Neural cell (in vitro differentiated cells): ENCODE measurements at regions not wholly inside any gene's neighbourhood (a gene's known extent, or its start where the extent isn't known, plus 50 kb on each side); places are given as distances from the start of the nearest gene placed in this dataset.
"Not testable (repeated sequence)": the region's sequence is repeated elsewhere in the genome, so short reads cannot be mapped to it uniquely, and the experiment has no call there.

Source experiments
- H2AFZ ChIP-seq: fragments of 200-600, 300-800 bp; sonication (generic), shearing (Covaris generic); 2 replicates; pipeline ENCODE4 v1.6.0; 2014; ENCODE audit warnings: low read depth, mild to moderate bottlenecking, antibody characterized with exemption, low read length, moderate library complexity
- H3F3A ChIP-seq: fragments of 200-600 bp; shearing (Covaris generic); 2 replicates; pipeline ENCODE4 v1.6.1; 2016; ENCODE audit warnings: mild to moderate bottlenecking, moderate library complexity, mixed read lengths, antibody characterized with exemption, low read length; ENCODE audit not compliant: insufficient read depth, poor library complexity, severe bottlenecking
- H3K27ac ChIP-seq: fragments of 200-600, 300-800 bp; sonication (generic), shearing (Covaris generic); 2 replicates; pipeline ENCODE4 v1.5.1; 2014; ENCODE audit warnings: mild to moderate bottlenecking, low read length, moderate library complexity
- H3K27me3 ChIP-seq: fragments of 300-800, 200-600 bp; sonication (generic), shearing (Covaris generic); 2 replicates; pipeline ENCODE4 v1.6.0; 2014; ENCODE audit warnings: mild to moderate bottlenecking, low read depth, low read length, moderate library complexity; ENCODE audit not compliant: insufficient read depth
- H3K36me3 ChIP-seq: fragments of 300-800, 200-600 bp; sonication (generic), shearing (Covaris generic); 2 replicates; pipeline ENCODE4 v1.5.1; 2014; ENCODE audit warnings: mild to moderate bottlenecking, antibody characterized with exemption, low read length, moderate library complexity; ENCODE audit not compliant: insufficient read depth
- H3K4me2 ChIP-seq: fragments of 300-800, 200-600 bp; sonication (generic), shearing (Covaris generic); 2 replicates; pipeline ENCODE4 v1.6.0; 2014; ENCODE audit warnings: mild to moderate bottlenecking, low read length
- H3K4me3 ChIP-seq: fragments of 300-800, 200-600 bp; sonication (generic), shearing (Covaris generic); 2 replicates; pipeline ENCODE4 v1.5.1; 2014; ENCODE audit warnings: mild to moderate bottlenecking, low read length, moderate library complexity
- H3K79me2 ChIP-seq: fragments of 200-600 bp; shearing (Covaris generic); replicated peaks from 2 replicates; pipeline ENCODE4 v1.6.0; 2014; ENCODE audit warnings: mild to moderate bottlenecking, low read length, moderate library complexity; ENCODE audit not compliant: insufficient read depth
- H3K9ac ChIP-seq: fragments of 300-800, 200-600 bp; sonication (generic), shearing (Covaris generic); 2 replicates; pipeline ENCODE4 v1.6.1; 2016; ENCODE audit warnings: mild to moderate bottlenecking, low read length, mixed read lengths
- H3K9me2 ChIP-seq: fragments of 200-600 bp; shearing (Covaris generic); 2 replicates; pipeline ENCODE4 v1.6.1; 2016; ENCODE audit warnings: mild to moderate bottlenecking, low read length, mixed read lengths; ENCODE audit not compliant: insufficient read depth
- H3K9me3 ChIP-seq: fragments of 200-600, 300-800 bp; sonication (generic), shearing (Covaris generic); 2 replicates; pipeline ENCODE4 v1.6.1; 2016; ENCODE audit warnings: mild to moderate bottlenecking, mixed run types, low read length, moderate library complexity, mixed read lengths
- H4K20me1 ChIP-seq: fragments of 200-600 bp; shearing (Covaris generic); 2 replicates; pipeline ENCODE4 v1.6.1; 2016; ENCODE audit warnings: mild to moderate bottlenecking, mixed run types; ENCODE audit not compliant: insufficient read depth
- EP300 ChIP-seq: fragments of 450-650 bp; conservative IDR thresholded peaks from 2 replicates; pipeline ENCODE4 v1.6.1; 2014; ENCODE audit warnings: antibody characterized with exemption, mild to moderate bottlenecking, moderate library complexity; ENCODE audit not compliant: poor library complexity, severe bottlenecking
- EZH2 ChIP-seq: fragments of 200-600, 300-800 bp; shearing (Covaris generic), sonication (generic); IDR thresholded peaks from 2 replicates; pipeline ENCODE4 v1.6.1; 2014; ENCODE audit warnings: antibody characterized with exemption, low read length, borderline replicate concordance, mild to moderate bottlenecking; ENCODE audit not compliant: insufficient read depth, poor library complexity, severe bottlenecking
- MXI1 ChIP-seq: fragments of 450-650 bp; conservative IDR thresholded peaks from 2 replicates; pipeline ENCODE4 v1.6.1; 2014; ENCODE audit warnings: antibody characterized with exemption, mild to moderate bottlenecking; ENCODE audit not compliant: poor library complexity, severe bottlenecking
- POLR2AphosphoS5 ChIP-seq: IDR thresholded peaks from 2 replicates; pipeline ENCODE4 v1.6.1; 2012
- RAD21 ChIP-seq: fragments of 450-650 bp; conservative IDR thresholded peaks from 2 replicates; pipeline ENCODE4 v1.6.1; 2014; ENCODE audit warnings: antibody characterized with exemption, mild to moderate bottlenecking, moderate library complexity
- REST ChIP-seq: IDR thresholded peaks from 2 replicates; pipeline ENCODE4 v1.6.1; 2012; ENCODE audit warnings: borderline replicate concordance
- SMC3 ChIP-seq: fragments of 450-650 bp; conservative IDR thresholded peaks from 2 replicates; pipeline ENCODE4 v1.6.1; 2014; ENCODE audit warnings: antibody characterized with exemption, mild to moderate bottlenecking, moderate library complexity; ENCODE audit not compliant: poor library complexity
- TAF1 ChIP-seq: IDR thresholded peaks from 2 replicates; pipeline ENCODE4 v1.6.1; 2012; ENCODE audit warnings: low read depth
- TF ChIP-seq, protein P1 (sequence below): fragments of 450-650 bp; IDR thresholded peaks from 2 replicates; pipeline ENCODE4 v1.5.1; 2014; ENCODE audit warnings: antibody characterized with exemption, mild to moderate bottlenecking, moderate library complexity; ENCODE audit not compliant: poor library complexity, severe bottlenecking

DNA sequence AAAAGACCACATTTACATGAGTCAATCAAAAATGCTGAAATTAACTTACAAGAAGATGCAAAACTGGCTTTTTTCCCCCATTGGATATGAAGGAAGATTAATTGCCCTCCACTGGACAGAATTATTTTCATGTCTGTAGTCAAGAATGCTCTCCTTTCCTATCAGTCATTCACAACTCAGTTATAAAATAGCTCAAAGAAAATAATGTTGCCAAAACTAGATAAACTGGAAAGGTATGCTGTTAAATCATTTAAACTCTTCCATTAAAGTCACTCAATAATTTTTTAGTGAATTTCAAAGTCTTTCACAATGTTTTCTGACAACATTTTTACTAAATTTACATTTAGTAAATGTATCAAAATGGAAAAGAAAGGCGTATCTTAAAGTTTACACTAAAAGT, 384.5 kb downstream of the HGF start:
- Histone ChIP-seq H2AFZ (no peak overlapping the region), H4K20me1 (no peaks in the 10 kb centered on the region), H3K79me2 (no peaks in the 10 kb centered on the region), H3K4me2 (no peak overlapping the region), H3F3A (no peaks in the 10 kb centered on the region), H3K27ac (no peak overlapping the region), H3K36me3 (no peaks in the 10 kb centered on the region), H3K27me3 (no peaks in the 10 kb centered on the region), H3K9me3 (no peaks in the 10 kb centered on the region), H3K9me2 (no peaks in the 10 kb centered on the region), H3K9ac (no peak overlapping the region), H3K4me3 (no peak overlapping the region)
- TF ChIP-seq MXI1: no peak
- no peak for TF ChIP-seq REST
- no peak for TF ChIP-seq POLR2AphosphoS5
- TF ChIP-seq, protein P1, sequence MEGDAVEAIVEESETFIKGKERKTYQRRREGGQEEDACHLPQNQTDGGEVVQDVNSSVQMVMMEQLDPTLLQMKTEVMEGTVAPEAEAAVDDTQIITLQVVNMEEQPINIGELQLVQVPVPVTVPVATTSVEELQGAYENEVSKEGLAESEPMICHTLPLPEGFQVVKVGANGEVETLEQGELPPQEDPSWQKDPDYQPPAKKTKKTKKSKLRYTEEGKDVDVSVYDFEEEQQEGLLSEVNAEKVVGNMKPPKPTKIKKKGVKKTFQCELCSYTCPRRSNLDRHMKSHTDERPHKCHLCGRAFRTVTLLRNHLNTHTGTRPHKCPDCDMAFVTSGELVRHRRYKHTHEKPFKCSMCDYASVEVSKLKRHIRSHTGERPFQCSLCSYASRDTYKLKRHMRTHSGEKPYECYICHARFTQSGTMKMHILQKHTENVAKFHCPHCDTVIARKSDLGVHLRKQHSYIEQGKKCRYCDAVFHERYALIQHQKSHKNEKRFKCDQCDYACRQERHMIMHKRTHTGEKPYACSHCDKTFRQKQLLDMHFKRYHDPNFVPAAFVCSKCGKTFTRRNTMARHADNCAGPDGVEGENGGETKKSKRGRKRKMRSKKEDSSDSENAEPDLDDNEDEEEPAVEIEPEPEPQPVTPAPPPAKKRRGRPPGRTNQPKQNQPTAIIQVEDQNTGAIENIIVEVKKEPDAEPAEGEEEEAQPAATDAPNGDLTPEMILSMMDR: no peak
- TF ChIP-seq TAF1: no peak
- TF ChIP-seq RAD21: no peak
- no peak for TF ChIP-seq SMC3
- no peak for TF ChIP-seq EZH2
- no peak for TF ChIP-seq EP300

GRCh38 chr7:81383846-81384245, 386.0 kb downstream of the HGF start:
- TF ChIP-seq MXI1: no peak
- TF ChIP-seq TAF1: no peak
- no peak for TF ChIP-seq EP300
- TF ChIP-seq POLR2AphosphoS5: no peak
- TF ChIP-seq EZH2: no peak
- TF ChIP-seq SMC3: no peak
- no peak for TF ChIP-seq REST
- TF ChIP-seq, protein P1: no peak
- no peak for TF ChIP-seq RAD21
- Histone ChIP-seq H3K36me3 (no peaks in the 10 kb centered on the region), H3K4me3 (no peak overlapping the region), H3K9me3 (no peaks in the 10 kb centered on the region), H3K27me3 (no peaks in the 10 kb centered on the region), H3K4me2 (no peak overlapping the region), H4K20me1 (no peaks in the 10 kb centered on the region), H3K79me2 (no peaks in the 10 kb centered on the region), H3F3A (no peaks in the 10 kb centered on the region), H3K9me2 (no peaks in the 10 kb centered on the region), H2AFZ (no peak overlapping the region), H3K27ac (no peak overlapping the region), H3K9ac (no peak overlapping the region)

GRCh38 chr7:81374641-81375040, 395.2 kb downstream of the HGF start:
- H3K27me3 ChIP-seq, H3K4me3 ChIP-seq, H3K4me2 ChIP-seq, H3K9ac ChIP-seq, H4K20me1 ChIP-seq, H3K36me3 ChIP-seq, H2AFZ ChIP-seq, H3K79me2 ChIP-seq, H3K9me2 ChIP-seq, H3K9me3 ChIP-seq, H3F3A ChIP-seq, H3K27ac ChIP-seq: not testable (repeated sequence)
